ENCODE measurements at regions not wholly inside any gene's neighbourhood (a gene's known extent, or its start where the extent isn't known, plus 50 kb on each side); places are given as distances from the start of the nearest gene placed in this dataset.
"Not testable (repeated sequence)": the region's sequence is repeated elsewhere in the genome, so short reads cannot be mapped to it uniquely, and the experiment has no call there.

- TF ChIP-seq CTCF (IDR thresholded peaks at IDR 0.05; ENCODE audit: low read depth, low read length) (no peak), EZH2phosphoT487 (IDR thresholded peaks at IDR 0.05; ENCODE audit: low read depth) (no peak)
Observed at GRCh38 chr6:4474810-4475209, 301.4 kb upstream of the CDYL start.

GRCh38 chr6:4472969-4473642 is 303.1 kb upstream of the CDYL start:
- 0 out of 2 replicates have a peak, but pooled peaks cover 5% of the 10 kb centered on the region for H3K9me3 ChIP-seq (ENCODE audit: insufficient read depth, low read length)
- H3K9ac ChIP-seq (ENCODE audit: low read length): no peak overlapping the region
- no peaks in the 10 kb centered on the region for H3K36me3 ChIP-seq (replicated peaks; ENCODE audit: low read depth, low read length)
- TF ChIP-seq EZH2phosphoT487 (IDR thresholded peaks at IDR 0.05; ENCODE audit: low read depth) (no peak), CTCF (IDR thresholded peaks at IDR 0.05; ENCODE audit: low read depth, low read length) (no peak)
- no peak overlapping the region for H3K4me3 ChIP-seq (ENCODE audit: low read length)
- no peak overlapping the region for H3K27ac ChIP-seq (ENCODE audit: low read length)
- no peaks in the 10 kb centered on the region for H4K20me1 ChIP-seq (ENCODE audit: insufficient read depth, low read length)
- no peak overlapping the region for H2AFZ ChIP-seq (ENCODE audit: low read depth, low read length)
- no peak overlapping the region for H3K4me2 ChIP-seq (ENCODE audit: low read length)
- no peaks in the 10 kb centered on the region for H3K79me2 ChIP-seq (ENCODE audit: low read length)
- H3K4me1 ChIP-seq (ENCODE audit: low read length): peaks cover 15% of the 10 kb centered on the region
- H3K27me3 ChIP-seq (ENCODE audit: low read depth, low read length): no peaks in the 10 kb centered on the region

More at GRCh38 chr6:4474810-4475209, 301.4 kb upstream of the CDYL start:
- peaks cover 15% of the 10 kb centered on the region for H3K4me1 ChIP-seq (ENCODE audit: low read length)
- no peak overlapping the region for H3K4me2 ChIP-seq (ENCODE audit: low read length)
- H3K9ac ChIP-seq (ENCODE audit: low read length): no peak overlapping the region
- H3K36me3 ChIP-seq (replicated peaks; ENCODE audit: low read depth, low read length): no peaks in the 10 kb centered on the region
- 0 out of 2 replicates have a peak, but pooled peaks cover 5% of the 10 kb centered on the region for H3K9me3 ChIP-seq (ENCODE audit: insufficient read depth, low read length)
- H3K79me2 ChIP-seq (ENCODE audit: low read length): no peaks in the 10 kb centered on the region
- H3K27ac ChIP-seq (ENCODE audit: low read length): no peak overlapping the region
- no peak overlapping the region for H2AFZ ChIP-seq (ENCODE audit: low read depth, low read length)
- no peaks in the 10 kb centered on the region for H4K20me1 ChIP-seq (ENCODE audit: insufficient read depth, low read length)
- H3K4me3 ChIP-seq (ENCODE audit: low read length): no peak overlapping the region
- no peaks in the 10 kb centered on the region for H3K27me3 ChIP-seq (ENCODE audit: low read depth, low read length)

- no peaks in the 10 kb centered on the region for H3K79me2 ChIP-seq (ENCODE audit: low read length)
- no peak overlapping the region for H3K9ac ChIP-seq (ENCODE audit: low read length)
- TF ChIP-seq CTCF (IDR thresholded peaks at IDR 0.05; ENCODE audit: low read depth, low read length): no peak
- no peak for TF ChIP-seq EZH2phosphoT487 (IDR thresholded peaks at IDR 0.05; ENCODE audit: low read depth)
- H4K20me1 ChIP-seq (ENCODE audit: insufficient read depth, low read length): no peaks in the 10 kb centered on the region
- no peak overlapping the region for H3K27ac ChIP-seq (ENCODE audit: low read length)
- 0 out of 2 replicates have a peak, but pooled peaks cover 5% of the 10 kb centered on the region for H3K9me3 ChIP-seq (ENCODE audit: insufficient read depth, low read length)
- H3K27me3 ChIP-seq (ENCODE audit: low read depth, low read length): no peaks in the 10 kb centered on the region
- no peak overlapping the region for H3K4me3 ChIP-seq (ENCODE audit: low read length)
- H3K36me3 ChIP-seq (replicated peaks; ENCODE audit: low read depth, low read length): no peaks in the 10 kb centered on the region
- H3K4me2 ChIP-seq (ENCODE audit: low read length): no peak overlapping the region
- no peak overlapping the region for H2AFZ ChIP-seq (ENCODE audit: low read depth, low read length)
- H3K4me1 ChIP-seq (ENCODE audit: low read length): peaks cover 15% of the 10 kb centered on the region
Observed at GRCh38 chr6:4472222-4472621, 304.0 kb upstream of the CDYL start.

GRCh38 chr6:4471515-4471914 is 304.7 kb upstream of the CDYL start:
- H4K20me1 ChIP-seq (ENCODE audit: insufficient read depth, low read length); H2AFZ ChIP-seq (ENCODE audit: low read depth, low read length); H3K9me3 ChIP-seq (ENCODE audit: insufficient read depth, low read length); H3K4me3 ChIP-seq (ENCODE audit: low read length); H3K27ac ChIP-seq (ENCODE audit: low read length); H3K9ac ChIP-seq (ENCODE audit: low read length); H3K36me3 ChIP-seq (replicated peaks; ENCODE audit: low read depth, low read length); H3K27me3 ChIP-seq (ENCODE audit: low read depth, low read length); H3K79me2 ChIP-seq (ENCODE audit: low read length); H3K4me2 ChIP-seq (ENCODE audit: low read length): not testable (repeated sequence)
- peaks cover 15% of the 10 kb centered on the region for H3K4me1 ChIP-seq (ENCODE audit: low read length)
